Breast epithelium (tissue), 4 donors: ENCODE measurements at regions not wholly inside any gene's neighbourhood (a gene's known extent, or its start where the extent isn't known, plus 50 kb on each side); places are given as distances from the start of the nearest gene placed in this dataset.

ENCODE experiments used
- DNase-seq, 2 donors: peaks; one replicate each; pipeline ENCODE4 v3.0.0-alpha.2; 2019; ENCODE audit warnings: low spot score in 2 of 2
- H3K27ac ChIP-seq, 2 donors: fragments of 200-600 bp; sonication (generic) in 1 of 2; one replicate each; pipeline ENCODE4 v1.5.1; 2016 to 2019; ENCODE audit warnings: mild to moderate bottlenecking in 1 of 2
- H3K27me3 ChIP-seq, 2 donors: fragments of 200-600 bp; sonication (generic) in 1 of 2; one replicate each; pipeline versions ENCODE4 v1.5.1 to v1.6.0; 2017 to 2019; ENCODE audit warnings: control low read depth in 1 of 2, mild to moderate bottlenecking in 1 of 2
- H3K36me3 ChIP-seq: fragments of 200-600 bp; one replicate; pipeline ENCODE4 v1.5.1; 2019
- H3K4me1 ChIP-seq, 2 donors: fragments of 200-600 bp; sonication (generic); one replicate each; pipeline ENCODE4 v1.5.1; 2016 to 2019; ENCODE audit warnings: control low read depth in 1 of 2
- H3K4me3 ChIP-seq, 3 donors: fragments of 200-600 bp; sonication (generic); 1 replicate in 2 of 3; 2 replicates in 1 of 3; pipeline ENCODE4 v1.5.1; 2016 to 2019; ENCODE audit warnings: mild to moderate bottlenecking in 3 of 3, moderate library complexity in 2 of 3
- H3K9me3 ChIP-seq, 2 donors: fragments of 200-600 bp; sonication (generic) in 1 of 2; one replicate each; pipeline ENCODE4 v1.5.1; 2016 to 2019; ENCODE audit warnings: control low read depth in 1 of 2
- CTCF ChIP-seq, 3 donors: fragments of 450-650 bp; IDR thresholded peaks; one replicate each; pipeline ENCODE4 v1.5.1; 2016 to 2017; ENCODE audit warnings: antibody characterized with exemption in 3 of 3, mild to moderate bottlenecking in 3 of 3, moderate library complexity in 3 of 3
- POLR2A ChIP-seq: fragments of 450-650 bp; IDR thresholded peaks from one replicate; pipeline ENCODE4 v1.6.1; 2016; ENCODE audit warnings: antibody characterized with exemption, mild to moderate bottlenecking, moderate library complexity
- POLR2AphosphoS5 ChIP-seq, 3 donors: sonication (generic); formaldehyde crosslinking; IDR thresholded peaks; one replicate each; pipeline ENCODE4 v1.6.1; 2017; ENCODE audit warnings: antibody characterized with exemption in 3 of 3
- intact Hi-C: fragments of 100-400 bp; cut with DNase I; formaldehyde crosslinking; loops from one replicate; pipeline ENCODE4 v1.15.1; 2023; ENCODE audit warnings: low total_unique reads

GRCh38 chr3:87581240-87581639 lies 304.9 kb upstream of the POU1F1 start:
- no peaks in the 10 kb centered on the region for H3K27me3 ChIP-seq
- H3K27ac ChIP-seq: no peak overlapping the region
- DNase-seq: no peak
- TF ChIP-seq POLR2AphosphoS5 (IDR thresholded peaks at IDR 0.05) (no peak), CTCF (IDR thresholded peaks at IDR 0.05) (no peak), POLR2A (no peak)
- no peaks in the 10 kb centered on the region for H3K9me3 ChIP-seq
- H3K4me3 ChIP-seq: no peak overlapping the region
- H3K4me1 ChIP-seq: no peaks in the 10 kb centered on the region
- no peaks in the 10 kb centered on the region for H3K36me3 ChIP-seq
- intact Hi-C loops: no loop called here

DNA sequence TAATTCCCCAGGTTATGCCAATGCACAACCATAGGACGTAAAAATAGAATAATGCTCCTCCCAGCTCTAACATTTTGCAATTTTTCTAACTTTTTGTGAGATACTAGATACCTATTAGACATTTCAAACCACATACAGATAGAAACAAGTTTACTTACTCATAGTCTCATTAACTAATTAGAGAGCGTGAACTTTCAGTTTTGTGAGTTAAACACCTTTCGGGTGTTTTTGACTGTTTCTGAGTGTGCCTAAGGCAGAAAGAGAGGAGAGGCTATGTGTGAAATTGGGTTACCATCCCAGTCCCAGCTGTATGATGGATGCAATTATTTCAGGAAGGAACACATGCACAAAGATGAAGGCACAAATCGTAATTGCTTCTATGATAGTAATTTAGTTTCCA lies 300.4 kb upstream of the POU1F1 start:
- H3K4me3 ChIP-seq: no peak overlapping the region
- H3K4me1 ChIP-seq: no peaks in the 10 kb centered on the region
- no peak for DNase-seq
- no peak overlapping the region for H3K27ac ChIP-seq
- H3K9me3 ChIP-seq: no peaks in the 10 kb centered on the region
- intact Hi-C loops: no loop called here
- TF ChIP-seq POLR2AphosphoS5 (IDR thresholded peaks at IDR 0.05) (no peak), POLR2A (no peak), CTCF (IDR thresholded peaks at IDR 0.05) (no peak)
- no peaks in the 10 kb centered on the region for H3K27me3 ChIP-seq
- H3K36me3 ChIP-seq: no peaks in the 10 kb centered on the region

GRCh38 chr3:87575550-87575949 lies 299.2 kb upstream of the POU1F1 start:
- Histone ChIP-seq H3K27ac (no peak overlapping the region), H3K4me1 (no peaks in the 10 kb centered on the region), H3K9me3 (no peaks in the 10 kb centered on the region), H3K36me3 (no peaks in the 10 kb centered on the region), H3K27me3 (no peaks in the 10 kb centered on the region), H3K4me3 (no peak overlapping the region)
- no peak for DNase-seq
- intact Hi-C loops: no loop called here
- TF ChIP-seq POLR2AphosphoS5 (IDR thresholded peaks at IDR 0.05) (no peak), POLR2A (no peak)

DNA sequence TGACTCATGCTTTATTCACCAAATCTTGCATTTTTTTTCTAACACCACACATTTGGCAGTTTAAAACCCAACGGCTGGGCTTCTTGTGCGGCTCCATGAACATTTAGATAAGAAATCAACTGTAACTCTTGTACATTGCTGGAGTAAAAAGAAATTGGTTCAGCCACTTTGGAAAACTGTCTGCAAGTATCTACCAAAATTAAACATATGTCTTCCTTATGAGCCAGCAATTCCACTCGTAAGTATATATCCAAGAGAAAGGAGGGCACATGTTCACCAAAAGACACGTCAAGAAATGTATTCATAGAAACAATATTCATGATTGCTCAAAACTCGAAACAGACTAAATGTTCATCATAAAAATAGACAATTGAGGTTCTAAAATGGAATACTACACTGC lies 291.9 kb upstream of the POU1F1 start:
- intact Hi-C loops: no loop called here
- H3K9me3 ChIP-seq: no peaks in the 10 kb centered on the region
- H3K27ac ChIP-seq: no peak overlapping the region
- no peaks in the 10 kb centered on the region for H3K27me3 ChIP-seq
- no peaks in the 10 kb centered on the region for H3K4me1 ChIP-seq
- no peak overlapping the region for H3K4me3 ChIP-seq
- H3K36me3 ChIP-seq: no peaks in the 10 kb centered on the region
- no peak for DNase-seq
- no peak for TF ChIP-seq POLR2AphosphoS5 (IDR thresholded peaks at IDR 0.05)

DNA sequence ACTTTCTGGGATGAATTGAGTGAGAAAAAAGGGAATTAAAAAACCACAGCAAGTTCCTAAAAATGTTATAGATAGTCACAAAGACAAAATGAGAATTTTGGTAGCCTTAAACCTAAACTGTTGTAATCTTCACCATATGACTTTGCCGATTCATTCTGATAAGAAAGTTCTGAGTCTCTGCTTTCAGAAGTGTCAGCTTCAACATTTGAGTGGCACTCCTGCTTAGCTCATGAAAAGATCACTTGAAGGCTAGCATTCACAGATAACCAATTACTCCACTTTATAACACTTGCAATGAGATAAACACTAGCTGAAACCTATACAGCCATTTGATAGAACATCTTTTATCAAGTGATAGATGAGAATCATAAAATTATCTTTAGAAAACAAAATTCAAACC lies 288.1 kb upstream of the POU1F1 start:
- intact Hi-C loops: no loop called here
- Histone ChIP-seq H3K36me3 (no peaks in the 10 kb centered on the region), H3K4me3 (no peak overlapping the region), H3K27ac (no peak overlapping the region), H3K9me3 (peaks cover 9 to 11% of the 10 kb centered on the region in 2 donors), H3K4me1 (no peaks in the 10 kb centered on the region), H3K27me3 (no peaks in the 10 kb centered on the region)
- DNase-seq: no peak
- TF ChIP-seq POLR2A (no peak), CTCF (IDR thresholded peaks at IDR 0.05) (no peak), POLR2AphosphoS5 (IDR thresholded peaks at IDR 0.05) (no peak)

GRCh38 chr3:87563712-87564111 lies 287.3 kb upstream of the POU1F1 start:
- no peaks in the 10 kb centered on the region for H3K27me3 ChIP-seq
- H3K9me3 ChIP-seq: peaks cover 9 to 11% of the 10 kb centered on the region in 2 donors
- no peaks in the 10 kb centered on the region for H3K4me1 ChIP-seq
- TF ChIP-seq POLR2AphosphoS5 (IDR thresholded peaks at IDR 0.05) (no peak), CTCF (IDR thresholded peaks at IDR 0.05) (no peak), POLR2A (no peak)
- intact Hi-C loops: no loop called here
- no peak for DNase-seq
- H3K27ac ChIP-seq: no peak overlapping the region
- no peaks in the 10 kb centered on the region for H3K36me3 ChIP-seq
- no peak overlapping the region for H3K4me3 ChIP-seq
